ENCODE measurements at regions not wholly inside any gene's neighbourhood (a gene's known extent, or its start where the extent isn't known, plus 50 kb on each side); places are given as distances from the start of the nearest gene placed in this dataset.

GRCh38 chr14:65329911-65330310, 82.6 kb upstream of the FUT8 start:
- 55 to 71% (median 59%) methylated on average over 2 of the region's 2 CpGs for WGBS, 5 donors
- H3K27ac ChIP-seq, result peak overlapping the region in 2 of 5 donors; percentile 3 to 34
- intact Hi-C loops (cut with DNase I; ENCODE audit: low total_unique reads), result no loop called here
- TF ChIP-seq EP300 (IDR thresholded peaks at IDR 0.05) (no peak), POLR2A (IDR thresholded peaks at IDR 0.05) (no peak), POLR2AphosphoS5 (IDR thresholded peaks at IDR 0.05) (no peak)
- TF ChIP-seq, protein P1, sequence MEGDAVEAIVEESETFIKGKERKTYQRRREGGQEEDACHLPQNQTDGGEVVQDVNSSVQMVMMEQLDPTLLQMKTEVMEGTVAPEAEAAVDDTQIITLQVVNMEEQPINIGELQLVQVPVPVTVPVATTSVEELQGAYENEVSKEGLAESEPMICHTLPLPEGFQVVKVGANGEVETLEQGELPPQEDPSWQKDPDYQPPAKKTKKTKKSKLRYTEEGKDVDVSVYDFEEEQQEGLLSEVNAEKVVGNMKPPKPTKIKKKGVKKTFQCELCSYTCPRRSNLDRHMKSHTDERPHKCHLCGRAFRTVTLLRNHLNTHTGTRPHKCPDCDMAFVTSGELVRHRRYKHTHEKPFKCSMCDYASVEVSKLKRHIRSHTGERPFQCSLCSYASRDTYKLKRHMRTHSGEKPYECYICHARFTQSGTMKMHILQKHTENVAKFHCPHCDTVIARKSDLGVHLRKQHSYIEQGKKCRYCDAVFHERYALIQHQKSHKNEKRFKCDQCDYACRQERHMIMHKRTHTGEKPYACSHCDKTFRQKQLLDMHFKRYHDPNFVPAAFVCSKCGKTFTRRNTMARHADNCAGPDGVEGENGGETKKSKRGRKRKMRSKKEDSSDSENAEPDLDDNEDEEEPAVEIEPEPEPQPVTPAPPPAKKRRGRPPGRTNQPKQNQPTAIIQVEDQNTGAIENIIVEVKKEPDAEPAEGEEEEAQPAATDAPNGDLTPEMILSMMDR (IDR thresholded peaks at IDR 0.05), result no peak
- no peaks in the 10 kb centered on the region for H3K36me3 ChIP-seq
- no peaks in the 10 kb centered on the region for H3K27me3 ChIP-seq
- no peaks in the 10 kb centered on the region for H3K9me3 ChIP-seq
- DNase-seq, result no peak
- no peak overlapping the region for H3K4me3 ChIP-seq
- peaks cover 11 to 47% (median 24%) of the 10 kb centered on the region in 4 donors for H3K4me1 ChIP-seq

DNA sequence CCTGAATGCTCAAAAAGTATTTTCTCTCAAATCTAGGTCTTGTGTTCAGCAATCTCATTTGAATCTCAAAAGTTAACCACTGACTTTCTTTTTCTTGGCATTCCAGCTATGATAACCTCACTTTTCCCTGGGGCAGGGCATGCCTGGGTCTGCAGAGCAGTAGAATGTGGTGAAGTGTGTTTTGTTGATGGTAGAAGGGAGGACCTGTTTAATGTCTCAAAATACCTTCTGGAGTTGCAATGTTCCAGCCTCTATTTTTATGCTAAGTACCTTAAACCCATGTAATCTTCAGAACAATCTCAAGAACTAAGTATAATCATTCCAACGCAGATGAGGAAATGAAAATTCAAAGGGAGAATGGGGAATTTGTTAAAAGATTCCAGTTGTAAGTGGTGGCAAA, 82.1 kb upstream of the FUT8 start:
- H3K4me3 ChIP-seq, result no peak overlapping the region
- peak overlapping the region in 2 of 5 donors; percentile 3 to 49 for H3K27ac ChIP-seq
- WGBS, 5 donors, result 16 to 40% (median 36%) methylated on average over 1 of the region's 1 CpG
- intact Hi-C loops (cut with DNase I; ENCODE audit: low total_unique reads), result no loop called here
- H3K27me3 ChIP-seq, result no peaks in the 10 kb centered on the region
- H3K9me3 ChIP-seq, result no peaks in the 10 kb centered on the region
- H3K36me3 ChIP-seq, result no peaks in the 10 kb centered on the region
- peaks cover 11 to 52% (median 29%) of the 10 kb centered on the region in 4 donors for H3K4me1 ChIP-seq
- no peak for DNase-seq
- TF ChIP-seq EP300 (IDR thresholded peaks at IDR 0.05) (no peak), POLR2A (IDR thresholded peaks at IDR 0.05) (no peak), POLR2AphosphoS5 (IDR thresholded peaks at IDR 0.05) (no peak)
- TF ChIP-seq, protein P1 (IDR thresholded peaks at IDR 0.05), result no peak

- Histone ChIP-seq H3K36me3 (no peaks in the 10 kb centered on the region), H3K27ac (no peak overlapping the region), H3K9me3 (no peaks in the 10 kb centered on the region), H3K27me3 (no peaks in the 10 kb centered on the region), H3K4me3 (no peak overlapping the region), H3K4me1 (peaks cover 11 to 63% (median 40%) of the 10 kb centered on the region in 4 donors)
- DNase-seq, result no peak
- TF ChIP-seq POLR2A (IDR thresholded peaks at IDR 0.05), result no peak
- no peak for TF ChIP-seq EP300 (IDR thresholded peaks at IDR 0.05)
- TF ChIP-seq POLR2AphosphoS5 (IDR thresholded peaks at IDR 0.05), result no peak
- TF ChIP-seq, protein P1 (IDR thresholded peaks at IDR 0.05), result no peak
- 87 to 98% (median 91%) methylated on average over 3 of the region's 3 CpGs for WGBS, 5 donors
- intact Hi-C loops (cut with DNase I; ENCODE audit: low total_unique reads), result no loop called here
Observed at GRCh38 chr14:65331652-65332051, 80.9 kb upstream of the FUT8 start.

- TF ChIP-seq POLR2A (IDR thresholded peaks at IDR 0.05) (no peak), EP300 (IDR thresholded peaks at IDR 0.05) (no peak), POLR2AphosphoS5 (IDR thresholded peaks at IDR 0.05) (no peak)
- TF ChIP-seq, protein P1 (IDR thresholded peaks at IDR 0.05), result no peak
- WGBS, 5 donors, result 92 to 95% (median 92%) methylated on average over 2 of the region's 2 CpGs
- DNase-seq, result no peak
- no peaks in the 10 kb centered on the region for H3K9me3 ChIP-seq
- H3K27me3 ChIP-seq, result no peaks in the 10 kb centered on the region
- peaks cover 11 to 66% (median 45%) of the 10 kb centered on the region in 4 donors for H3K4me1 ChIP-seq
- intact Hi-C loops (cut with DNase I; ENCODE audit: low total_unique reads), result no loop called here
- H3K27ac ChIP-seq, result no peak overlapping the region
- no peaks in the 10 kb centered on the region for H3K36me3 ChIP-seq
- H3K4me3 ChIP-seq, result no peak overlapping the region
Observed at GRCh38 chr14:65332141-65332871, 80.2 kb upstream of the FUT8 start.
